HepG2 (cell line): ENCODE measurements at regions not wholly inside any gene's neighbourhood (a gene's known extent, or its start where the extent isn't known, plus 50 kb on each side); places are given as distances from the start of the nearest gene placed in this dataset.

Source experiments
- DZIP1 ChIP-seq: sonication (generic); formaldehyde crosslinking; IDR thresholded peaks from 2 replicates; pipeline ENCODE4 v1.5.0; 2020; ENCODE audit warnings: mild to moderate bottlenecking, missing genetic modification reagents
- FOXC1 ChIP-seq: sonication (generic); formaldehyde crosslinking; IDR thresholded peaks from 2 replicates; pipeline ENCODE4 v1.8.0; 2022; ENCODE audit warnings: mild to moderate bottlenecking, missing genetic modification reagents, borderline replicate concordance
- SATB2 ChIP-seq: sonication (generic); formaldehyde crosslinking; IDR thresholded peaks from 2 replicates; pipeline ENCODE4 v1.5.0; 2020; ENCODE audit warnings: missing genetic modification reagents
- SIX4 ChIP-seq: sonication (generic); formaldehyde crosslinking; IDR thresholded peaks from 2 replicates; pipeline ENCODE4 v1.4.0; 2020; ENCODE audit warnings: missing genetic modification reagents
- SKIL ChIP-seq: sonication (generic); formaldehyde crosslinking; IDR thresholded peaks from 2 replicates; pipeline ENCODE4 v1.8.0; 2022; ENCODE audit warnings: missing genetic modification reagents, mild to moderate bottlenecking, moderate library complexity, borderline replicate concordance
- SRF ChIP-seq: IDR thresholded peaks from 2 replicates; pipeline ENCODE4 v1.6.1; 2011; ENCODE audit warnings: mild to moderate bottlenecking, low read depth, low read length, moderate library complexity
- THAP8 ChIP-seq: sonication (generic); formaldehyde crosslinking; IDR thresholded peaks from 2 replicates; pipeline ENCODE4 v1.5.1; 2020; ENCODE audit warnings: missing genetic modification reagents, mild to moderate bottlenecking, borderline replicate concordance
- ZNF20 ChIP-seq: sonication (generic); formaldehyde crosslinking; IDR thresholded peaks from 2 replicates; pipeline ENCODE4 v1.4.0; 2020; ENCODE audit warnings: mild to moderate bottlenecking, moderate library complexity, missing genetic modification reagents
- ZNF225 ChIP-seq: sonication (generic); formaldehyde crosslinking; IDR thresholded peaks from 2 replicates; pipeline ENCODE4 v1.4.0; 2020; ENCODE audit warnings: mild to moderate bottlenecking, missing genetic modification reagents
- ZNF282 ChIP-seq: fragments of 450-650 bp; IDR thresholded peaks from 2 replicates; pipeline ENCODE4 v1.6.1; 2018; ENCODE audit not compliant: partially characterized antibody
- ZNF441 ChIP-seq: sonication (generic); formaldehyde crosslinking; IDR thresholded peaks from 2 replicates; pipeline ENCODE4 v1.7.0; 2021; ENCODE audit warnings: missing genetic modification reagents, borderline replicate concordance
- ZNF460 ChIP-seq: sonication (generic); formaldehyde crosslinking; IDR thresholded peaks from 2 replicates; pipeline ENCODE4 v1.5.1; 2020; ENCODE audit warnings: missing genetic modification reagents, mild to moderate bottlenecking, borderline replicate concordance
- ZNF75D ChIP-seq: sonication (generic); formaldehyde crosslinking; IDR thresholded peaks from 2 replicates; pipeline ENCODE4 v1.8.1; 2023; ENCODE audit warnings: missing genetic modification reagents, mild to moderate bottlenecking, borderline replicate concordance
- ZNF839 ChIP-seq: sonication (generic); formaldehyde crosslinking; IDR thresholded peaks from 2 replicates; pipeline ENCODE4 v1.4.0; 2020; ENCODE audit warnings: missing genetic modification reagents, mild to moderate bottlenecking, borderline replicate concordance
- TF ChIP-seq, protein P1 (sequence below): sonication (generic); formaldehyde crosslinking; IDR thresholded peaks from 2 replicates; pipeline ENCODE4 v1.4.0; 2020; ENCODE audit warnings: mild to moderate bottlenecking, missing genetic modification reagents, borderline replicate concordance
- TF ChIP-seq, protein P2 (sequence below): sonication (generic); formaldehyde crosslinking; IDR thresholded peaks from 2 replicates; pipeline ENCODE4 v1.5.0; 2020; ENCODE audit warnings: mild to moderate bottlenecking, missing genetic modification reagents

GRCh38 chr7:138352570-138353461 is 107.2 kb upstream of the TRIM24 start (continued):
- TF ChIP-seq, protein P1, sequence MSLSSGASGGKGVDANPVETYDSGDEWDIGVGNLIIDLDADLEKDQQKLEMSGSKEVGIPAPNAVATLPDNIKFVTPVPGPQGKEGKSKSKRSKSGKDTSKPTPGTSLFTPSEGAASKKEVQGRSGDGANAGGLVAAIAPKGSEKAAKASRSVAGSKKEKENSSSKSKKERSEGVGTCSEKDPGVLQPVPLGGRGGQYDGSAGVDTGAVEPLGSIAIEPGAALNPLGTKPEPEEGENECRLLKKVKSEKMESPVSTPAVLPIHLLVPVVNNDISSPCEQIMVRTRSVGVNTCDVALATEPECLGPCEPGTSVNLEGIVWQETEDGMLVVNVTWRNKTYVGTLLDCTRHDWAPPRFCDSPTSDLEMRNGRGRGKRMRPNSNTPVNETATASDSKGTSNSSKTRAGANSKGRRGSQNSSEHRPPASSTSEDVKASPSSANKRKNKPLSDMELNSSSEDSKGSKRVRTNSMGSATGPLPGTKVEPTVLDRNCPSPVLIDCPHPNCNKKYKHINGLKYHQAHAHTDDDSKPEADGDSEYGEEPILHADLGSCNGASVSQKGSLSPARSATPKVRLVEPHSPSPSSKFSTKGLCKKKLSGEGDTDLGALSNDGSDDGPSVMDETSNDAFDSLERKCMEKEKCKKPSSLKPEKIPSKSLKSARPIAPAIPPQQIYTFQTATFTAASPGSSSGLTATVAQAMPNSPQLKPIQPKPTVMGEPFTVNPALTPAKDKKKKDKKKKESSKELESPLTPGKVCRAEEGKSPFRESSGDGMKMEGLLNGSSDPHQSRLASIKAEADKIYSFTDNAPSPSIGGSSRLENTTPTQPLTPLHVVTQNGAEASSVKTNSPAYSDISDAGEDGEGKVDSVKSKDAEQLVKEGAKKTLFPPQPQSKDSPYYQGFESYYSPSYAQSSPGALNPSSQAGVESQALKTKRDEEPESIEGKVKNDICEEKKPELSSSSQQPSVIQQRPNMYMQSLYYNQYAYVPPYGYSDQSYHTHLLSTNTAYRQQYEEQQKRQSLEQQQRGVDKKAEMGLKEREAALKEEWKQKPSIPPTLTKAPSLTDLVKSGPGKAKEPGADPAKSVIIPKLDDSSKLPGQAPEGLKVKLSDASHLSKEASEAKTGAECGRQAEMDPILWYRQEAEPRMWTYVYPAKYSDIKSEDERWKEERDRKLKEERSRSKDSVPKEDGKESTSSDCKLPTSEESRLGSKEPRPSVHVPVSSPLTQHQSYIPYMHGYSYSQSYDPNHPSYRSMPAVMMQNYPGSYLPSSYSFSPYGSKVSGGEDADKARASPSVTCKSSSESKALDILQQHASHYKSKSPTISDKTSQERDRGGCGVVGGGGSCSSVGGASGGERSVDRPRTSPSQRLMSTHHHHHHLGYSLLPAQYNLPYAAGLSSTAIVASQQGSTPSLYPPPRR (CRISPR knock-in tag), result peak; percentile 79; the same call in 1 of the 2 replicates
- no peak for TF ChIP-seq THAP8 (CRISPR knock-in tag)
- TF ChIP-seq ZNF460 (CRISPR knock-in tag), result peak; percentile 37; the same call in 1 of the 2 replicates
- no peak for TF ChIP-seq ZNF441 (CRISPR knock-in tag)
- TF ChIP-seq ZNF20, result no peak
- no peak for TF ChIP-seq ZNF282
- TF ChIP-seq SRF, result peak; percentile 74; the same call in 1 of the 2 replicates
- TF ChIP-seq, protein P2, sequence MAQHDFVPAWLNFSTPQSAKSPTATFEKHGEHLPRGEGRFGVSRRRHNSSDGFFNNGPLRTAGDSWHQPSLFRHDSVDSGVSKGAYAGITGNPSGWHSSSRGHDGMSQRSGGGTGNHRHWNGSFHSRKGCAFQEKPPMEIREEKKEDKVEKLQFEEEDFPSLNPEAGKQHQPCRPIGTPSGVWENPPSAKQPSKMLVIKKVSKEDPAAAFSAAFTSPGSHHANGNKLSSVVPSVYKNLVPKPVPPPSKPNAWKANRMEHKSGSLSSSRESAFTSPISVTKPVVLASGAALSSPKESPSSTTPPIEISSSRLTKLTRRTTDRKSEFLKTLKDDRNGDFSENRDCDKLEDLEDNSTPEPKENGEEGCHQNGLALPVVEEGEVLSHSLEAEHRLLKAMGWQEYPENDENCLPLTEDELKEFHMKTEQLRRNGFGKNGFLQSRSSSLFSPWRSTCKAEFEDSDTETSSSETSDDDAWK (CRISPR knock-in tag), result no peak
- peak; percentile 88 for TF ChIP-seq SKIL (CRISPR knock-in tag)
- no peak for TF ChIP-seq ZNF225
- TF ChIP-seq DZIP1 (CRISPR knock-in tag), result no peak
- TF ChIP-seq ZNF839 (CRISPR knock-in tag), result no peak
- TF ChIP-seq ZNF75D, result no peak
- TF ChIP-seq SATB2 (CRISPR knock-in tag), result peak; percentile 49; the same call in 1 of the 2 replicates
- peak; percentile 93 for TF ChIP-seq SIX4 (CRISPR knock-in tag)
- no peak for TF ChIP-seq FOXC1 (CRISPR knock-in tag)
